ENCODE measurements at regions not wholly inside any gene's neighbourhood (a gene's known extent, or its start where the extent isn't known, plus 50 kb on each side); places are given as distances from the start of the nearest gene placed in this dataset.

GRCh38 chr6:120055071-120055470, 705.5 kb upstream of the MAN1A1 start:
- H3K9ac ChIP-seq (ENCODE audit: low read depth, low read length), result no peak overlapping the region
- dilution Hi-C loops (cut with HindIII; ENCODE audit: low sequenced_read_pairs, unreplicated experiment), result no loop called here
- intact Hi-C loops (cut with micrococcal nuclease), result no loop called here
- no peak overlapping the region for H2BK20ac ChIP-seq (ENCODE audit: low read depth, low read length)
- H3K18ac ChIP-seq (ENCODE audit: low read depth, low read length), result no peak overlapping the region
- H2BK5ac ChIP-seq (ENCODE audit: low read depth, low read length, poor library complexity, severe bottlenecking), result no peak overlapping the region
- H3K4ac ChIP-seq (ENCODE audit: low read depth, low read length), result no peak overlapping the region
- no peak overlapping the region for H3K56ac ChIP-seq (ENCODE audit: extremely low read depth, insufficient read depth, low read length)
- TF ChIP-seq RCOR1 (IDR thresholded peaks at IDR 0.05; ENCODE audit: insufficient replicate concordance, low read length) (no peak), NFE2L2 (IDR thresholded peaks at IDR 0.05; ENCODE audit: low read depth, low read length) (no peak), MAFK (IDR thresholded peaks at IDR 0.05; ENCODE audit: low read depth, low read length) (no peak)
- TF ChIP-seq, protein P1, sequence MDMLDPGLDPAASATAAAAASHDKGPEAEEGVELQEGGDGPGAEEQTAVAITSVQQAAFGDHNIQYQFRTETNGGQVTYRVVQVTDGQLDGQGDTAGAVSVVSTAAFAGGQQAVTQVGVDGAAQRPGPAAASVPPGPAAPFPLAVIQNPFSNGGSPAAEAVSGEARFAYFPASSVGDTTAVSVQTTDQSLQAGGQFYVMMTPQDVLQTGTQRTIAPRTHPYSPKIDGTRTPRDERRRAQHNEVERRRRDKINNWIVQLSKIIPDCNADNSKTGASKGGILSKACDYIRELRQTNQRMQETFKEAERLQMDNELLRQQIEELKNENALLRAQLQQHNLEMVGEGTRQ (IDR thresholded peaks at IDR 0.05; ENCODE audit: low read depth, low read length), result no peak
- H3K36me3 ChIP-seq (ENCODE audit: control insufficient read depth, insufficient read depth, low read length), result no peaks in the 10 kb centered on the region
- H3K27ac ChIP-seq (ENCODE audit: insufficient read depth, low read length), result no peak overlapping the region
- H4K20me1 ChIP-seq (ENCODE audit: insufficient read depth, low read length), result no peaks in the 10 kb centered on the region; the same call in 1 of the 2 replicates
- ATAC-seq (ENCODE audit: low read depth) (no peak), DNase-seq (no peak)
- no TSS peak for BruUV-seq (replicated peaks)
- no peak overlapping the region for H4K5ac ChIP-seq (ENCODE audit: low read depth, low read length)
- no peak overlapping the region for H3K14ac ChIP-seq (replicated peaks; ENCODE audit: low read depth, low read length)
- no peak overlapping the region for H2AK9ac ChIP-seq (replicated peaks; ENCODE audit: low read depth, low read length, poor library complexity)
- H2AK5ac ChIP-seq (ENCODE audit: low read depth, low read length), result no peak overlapping the region
- no peak overlapping the region for H3K4me2 ChIP-seq (ENCODE audit: low read depth, low read length)
- no peaks in the 10 kb centered on the region for H3K4me1 ChIP-seq (ENCODE audit: control insufficient read depth, insufficient read depth, low read length)
- no peak overlapping the region for H2BK15ac ChIP-seq (ENCODE audit: low read depth, low read length)
- no peak overlapping the region for H4K91ac ChIP-seq (ENCODE audit: insufficient read depth, low read depth, low read length)
- CTCF ChIA-PET, result interaction anchor here (0.6 kb wide), 1 partner anchor 1145 kb away, joined by 3 read pairs; no protein-coding TSS in a partner anchor
- H2BK120ac ChIP-seq (ENCODE audit: low read depth, low read length), result no peak overlapping the region
- WGBS, 2 experiments (ENCODE audit: extremely low coverage in 2 of 2, insufficient read length in 1 of 2), result 0% methylated on average over 2 of the region's 4 CpGs; no CpG with 5 or more reads in 1 of the 2 experiments
- H4K8ac ChIP-seq (ENCODE audit: low read depth in 2 of 2, low read length in 2 of 2), result no peak overlapping the region
- peaks cover 8% of the 10 kb centered on the region; the same call in 1 of the 2 replicates for H3K9me3 ChIP-seq (ENCODE audit: control insufficient read depth, insufficient read depth, low read length)
- H3K79me1 ChIP-seq (ENCODE audit: low read depth in 1 of 2, low read length in 2 of 2), result no peaks in the 10 kb centered on the region
- H3K27me3 ChIP-seq (ENCODE audit: control insufficient read depth, insufficient read depth, low read length), result no peaks in the 10 kb centered on the region
- no peak overlapping the region for H3K23ac ChIP-seq (ENCODE audit: low read depth, low read length)
- in situ Hi-C loops (cut with MboI; ENCODE audit: low sequenced_read_pairs), result no loop called here
- H3K9me1 ChIP-seq (ENCODE audit: insufficient read depth, low read length), result no peaks in the 10 kb centered on the region
- POLR2A ChIA-PET (ENCODE audit: unreplicated experiment), result no interaction called here
- H2AFZ ChIP-seq (replicated peaks; ENCODE audit: low read length, poor library complexity), result no peak overlapping the region
- H3K4me3 ChIP-seq (ENCODE audit: insufficient read depth, low read depth, low read length), result no peak overlapping the region

All from IMR-90 (cell line).